Mesenchymal stem cell (in vitro differentiated cells and primary cell): ENCODE measurements at regions not wholly inside any gene's neighbourhood (a gene's known extent, or its start where the extent isn't known, plus 50 kb on each side); places are given as distances from the start of the nearest gene placed in this dataset.

Source experiments
- DNase-seq: peaks from one replicate; pipeline ENCODE4 v3.0.0-alpha.2; 2013
- H2AFZ ChIP-seq: one replicate; pipeline ENCODE4 v1.6.1; 2013; ENCODE audit warnings: low read depth, mild to moderate bottlenecking, control low read depth, inconsistent platforms, low read length, moderate library complexity
- H2AK5ac ChIP-seq: 2 replicates; pipeline ENCODE4 v1.6.1; 2013; ENCODE audit warnings: low read length, moderate library complexity, mild to moderate bottlenecking, inconsistent platforms; ENCODE audit not compliant: severe bottlenecking
- H2BK120ac ChIP-seq: one replicate; pipeline ENCODE4 v1.6.1; 2013; ENCODE audit warnings: low read depth, mild to moderate bottlenecking, inconsistent platforms, low read length, moderate library complexity
- H2BK12ac ChIP-seq, 2 experiments: one replicate each; pipeline ENCODE4 v1.6.1; 2013; ENCODE audit warnings: inconsistent platforms in 2 of 2, low read length in 2 of 2, mild to moderate bottlenecking in 2 of 2, moderate library complexity in 2 of 2, control low read depth in 1 of 2
- H2BK15ac ChIP-seq: one replicate; pipeline ENCODE4 v1.6.1; 2013; ENCODE audit warnings: mild to moderate bottlenecking, low read depth, inconsistent platforms; ENCODE audit not compliant: poor library complexity, severe bottlenecking
- H2BK5ac ChIP-seq: 2 replicates; pipeline ENCODE4 v1.6.1; 2013; ENCODE audit warnings: low read depth, mild to moderate bottlenecking, low read length, control low read depth, inconsistent platforms; ENCODE audit not compliant: poor library complexity, severe bottlenecking
- H3K14ac ChIP-seq, 2 experiments: one replicate each; pipeline ENCODE4 v1.6.1; 2013; ENCODE audit warnings: inconsistent platforms in 2 of 2, low read length in 2 of 2, control low read depth in 1 of 2, mild to moderate bottlenecking in 1 of 2, moderate library complexity in 1 of 2
- H3K18ac ChIP-seq, 2 experiments: one replicate each; pipeline ENCODE4 v1.6.1; 2013; ENCODE audit warnings: inconsistent platforms in 2 of 2, low read length in 2 of 2, control low read depth in 1 of 2, low read depth in 1 of 2, mild to moderate bottlenecking in 1 of 2
- H3K23ac ChIP-seq, 2 experiments: one replicate each; pipeline ENCODE4 v1.6.1; 2013; ENCODE audit warnings: inconsistent platforms in 2 of 2, low read length in 2 of 2, mild to moderate bottlenecking in 2 of 2, moderate library complexity in 2 of 2, control low read depth in 1 of 2
- H3K27ac ChIP-seq: 2 replicates; pipeline ENCODE4 v1.5.1; 2013; ENCODE audit warnings: mild to moderate bottlenecking, moderate library complexity, low read length, control low read depth, inconsistent platforms; ENCODE audit not compliant: poor library complexity, severe bottlenecking
- H3K27me3 ChIP-seq, 2 experiments: 2 replicates each; pipeline versions ENCODE4 v1.6.1 to v1.7.0; 2013; ENCODE audit warnings: low read length in 2 of 2, mild to moderate bottlenecking in 2 of 2, moderate library complexity in 2 of 2, control low read depth in 1 of 2, inconsistent platforms in 1 of 2; ENCODE audit not compliant: control insufficient read depth in 1 of 2, insufficient read depth in 1 of 2
- H3K36me3 ChIP-seq, 2 experiments: 2 replicates each; pipeline versions ENCODE4 v1.6.1 to v1.7.0; 2013; ENCODE audit warnings: low read length in 2 of 2, control low read depth in 1 of 2, inconsistent platforms in 1 of 2, low read depth in 1 of 2, mild to moderate bottlenecking in 1 of 2; ENCODE audit not compliant: insufficient read depth in 2 of 2, control insufficient read depth in 1 of 2
- H3K4ac ChIP-seq, 2 experiments: one replicate each; pipeline ENCODE4 v1.6.1; 2013; ENCODE audit warnings: inconsistent platforms in 2 of 2, low read length in 2 of 2, mild to moderate bottlenecking in 2 of 2, moderate library complexity in 2 of 2, control low read depth in 1 of 2, low read depth in 1 of 2
- H3K4me1 ChIP-seq: 2 replicates; pipeline ENCODE4 v1.6.1; 2013; ENCODE audit warnings: low read depth, low read length, control low read depth; ENCODE audit not compliant: control insufficient read depth, insufficient read depth
- H3K4me2 ChIP-seq: 2 replicates; pipeline ENCODE4 v1.6.1; 2013; ENCODE audit warnings: low read length, mild to moderate bottlenecking, inconsistent platforms; ENCODE audit not compliant: poor library complexity, severe bottlenecking
- H3K4me3 ChIP-seq, 2 experiments: 2 replicates each; pipeline versions ENCODE4 v1.5.1 to v1.7.0; 2013; ENCODE audit warnings: low read length in 2 of 2, mild to moderate bottlenecking in 2 of 2, control low read depth in 1 of 2, low read depth in 1 of 2; ENCODE audit not compliant: insufficient read depth in 1 of 2
- H3K79me1 ChIP-seq: replicated peaks from 2 replicates; pipeline ENCODE4 v1.6.1; 2013; ENCODE audit warnings: mild to moderate bottlenecking, control low read depth, low read length, inconsistent platforms; ENCODE audit not compliant: poor library complexity, severe bottlenecking
- H3K9ac ChIP-seq: 2 replicates; pipeline ENCODE4 v1.7.0; 2013; ENCODE audit warnings: mild to moderate bottlenecking, low read length, moderate library complexity
- H3K9me3 ChIP-seq: 2 replicates; pipeline ENCODE4 v1.7.0; 2013; ENCODE audit warnings: mild to moderate bottlenecking, low read length; ENCODE audit not compliant: control insufficient read depth
- H4K8ac ChIP-seq: one replicate; pipeline ENCODE4 v1.6.1; 2013; ENCODE audit warnings: inconsistent platforms, mild to moderate bottlenecking, low read length, moderate library complexity
- H4K91ac ChIP-seq: one replicate; pipeline ENCODE4 v1.6.1; 2013; ENCODE audit warnings: mild to moderate bottlenecking, low read length, inconsistent platforms
- WGBS: methylation state at CpG from one replicate; pipeline ENCODE4 v1.1.7; 2013; ENCODE audit warnings: mixed read lengths; 5-methylcytosine and 5-hydroxymethylcytosine counted together

GRCh38 chr18:75358928-75359327 lies 68.6 kb downstream of the SMIM21 start:
- H3K27me3 ChIP-seq, result peaks cover 5 to 12% of the 10 kb centered on the region in 2 experiments
- H2BK120ac ChIP-seq, result no peak overlapping the region
- H3K23ac ChIP-seq, result no peak overlapping the region
- H4K8ac ChIP-seq, result no peak overlapping the region
- 47% methylated on average over 7 of the region's 7 CpGs for WGBS
- no peaks in the 10 kb centered on the region for H3K79me1 ChIP-seq
- H3K14ac ChIP-seq, result no peak overlapping the region
- H4K91ac ChIP-seq, result no peak overlapping the region
- H2BK15ac ChIP-seq, result no peak overlapping the region
- no peaks in the 10 kb centered on the region for H3K9me3 ChIP-seq
- no peak overlapping the region for H2BK5ac ChIP-seq
- H2BK12ac ChIP-seq, result no peak overlapping the region
- H3K9ac ChIP-seq, result no peak overlapping the region
- no peak overlapping the region for H2AK5ac ChIP-seq
- H3K36me3 ChIP-seq, result no peaks in the 10 kb centered on the region
- no peak overlapping the region for H3K18ac ChIP-seq
- no peak overlapping the region for H3K27ac ChIP-seq
- DNase-seq, result no peak
- no peak overlapping the region for H3K4me2 ChIP-seq
- no peak overlapping the region for H3K4ac ChIP-seq
- H3K4me1 ChIP-seq, result peaks cover 16% of the 10 kb centered on the region
- H3K4me3 ChIP-seq, result no peak overlapping the region
- no peak overlapping the region for H2AFZ ChIP-seq

GRCh38 chr18:75353357-75353756 lies 74.1 kb downstream of the SMIM21 start:
- H3K36me3 ChIP-seq, result no peaks in the 10 kb centered on the region
- no peak overlapping the region for H4K8ac ChIP-seq
- H2BK5ac ChIP-seq, result no peak overlapping the region
- WGBS, result 53% methylated on average over 2 of the region's 2 CpGs
- H3K4me2 ChIP-seq, result no peak overlapping the region
- no peak overlapping the region for H3K4me3 ChIP-seq
- no peak overlapping the region for H3K27ac ChIP-seq
- H2AK5ac ChIP-seq, result no peak overlapping the region
- no peak overlapping the region for H3K14ac ChIP-seq
- peaks cover 12% of the 10 kb centered on the region for H3K9me3 ChIP-seq
- no peaks in the 10 kb centered on the region for H3K27me3 ChIP-seq
- no peak overlapping the region for H2BK15ac ChIP-seq
- no peak for DNase-seq
- H3K18ac ChIP-seq, result no peak overlapping the region
- H2BK12ac ChIP-seq, result no peak overlapping the region
- no peak overlapping the region for H3K9ac ChIP-seq
- H3K23ac ChIP-seq, result no peak overlapping the region
- no peaks in the 10 kb centered on the region for H3K79me1 ChIP-seq
- H2BK120ac ChIP-seq, result no peak overlapping the region
- no peak overlapping the region for H2AFZ ChIP-seq
- H3K4me1 ChIP-seq, result peaks cover 10% of the 10 kb centered on the region
- no peak overlapping the region for H3K4ac ChIP-seq
- H4K91ac ChIP-seq, result no peak overlapping the region

- Histone ChIP-seq H2BK5ac (no peak overlapping the region), H3K4ac (no peak overlapping the region), H3K27me3 (peaks cover 0 to 3% of the 10 kb centered on the region in 2 experiments), H2AFZ (no peak overlapping the region), H3K18ac (no peak overlapping the region), H3K23ac (no peak overlapping the region), H2BK15ac (no peak overlapping the region), H3K36me3 (no peaks in the 10 kb centered on the region), H3K4me1 (peaks cover 15% of the 10 kb centered on the region), H3K79me1 (no peaks in the 10 kb centered on the region), H2BK12ac (no peak overlapping the region), H2AK5ac (peak overlapping the region; percentile 36), H4K91ac (no peak overlapping the region), H3K27ac (no peak overlapping the region), H3K14ac (no peak overlapping the region), H3K9ac (no peak overlapping the region), H4K8ac (no peak overlapping the region), H2BK120ac (no peak overlapping the region), H3K4me2 (no peak overlapping the region), H3K4me3 (no peak overlapping the region), H3K9me3 (peaks cover 12% of the 10 kb centered on the region)
- DNase-seq, result no peak
- WGBS, result 88% methylated on average over 5 of the region's 5 CpGs
Measured at GRCh38 chr18:75351409-75351808, 76.1 kb downstream of the SMIM21 start.

- Histone ChIP-seq H3K79me1 (no peaks in the 10 kb centered on the region), H3K4ac (no peak overlapping the region), H3K9me3 (peaks cover 12% of the 10 kb centered on the region), H3K27me3 (peaks cover 0 to 3% of the 10 kb centered on the region in 2 experiments), H2BK15ac (no peak overlapping the region), H3K4me1 (peaks cover 15% of the 10 kb centered on the region), H2AFZ (no peak overlapping the region), H3K9ac (no peak overlapping the region), H3K4me3 (no peak overlapping the region), H2AK5ac (no peak overlapping the region), H3K4me2 (no peak overlapping the region), H3K23ac (no peak overlapping the region), H2BK5ac (no peak overlapping the region), H2BK120ac (no peak overlapping the region), H4K91ac (no peak overlapping the region), H3K14ac (no peak overlapping the region), H3K36me3 (no peaks in the 10 kb centered on the region), H2BK12ac (no peak overlapping the region), H4K8ac (no peak overlapping the region), H3K18ac (no peak overlapping the region), H3K27ac (peak overlapping the region; percentile 63)
- no peak for DNase-seq
- 79% methylated on average over 2 of the region's 9 CpGs for WGBS
Measured at GRCh38 chr18:75350857-75351256, 76.6 kb downstream of the SMIM21 start.
